ENCODE measurements at regions not wholly inside any gene's neighbourhood (a gene's known extent, or its start where the extent isn't known, plus 50 kb on each side); places are given as distances from the start of the nearest gene placed in this dataset.

- no peak for DNase-seq (ENCODE audit: low read depth)
These were observed 92.5 kb upstream of the ENPP6 start for GRCh38 chr4:184310171-184310567.

- DNase-seq (ENCODE audit: low read depth) = no peak
These were observed 91.8 kb upstream of the ENPP6 start for GRCh38 chr4:184309241-184310170.

- no peak for DNase-seq (ENCODE audit: low read depth)
These were observed 89.3 kb upstream of the ENPP6 start for GRCh38 chr4:184306949-184307348.

- no peak for DNase-seq (ENCODE audit: low read depth)
These were observed 88.8 kb upstream of the ENPP6 start for GRCh38 chr4:184306470-184306869.

GRCh38 chr4:184300816-184301215 is 83.1 kb upstream of the ENPP6 start:
- no peak for DNase-seq (ENCODE audit: low read depth)

GRCh38 chr4:184298254-184298653 is 80.6 kb upstream of the ENPP6 start:
- no peak for DNase-seq (ENCODE audit: low read depth)

- DNase-seq (ENCODE audit: low read depth) = no peak
These were observed 77.5 kb upstream of the ENPP6 start for GRCh38 chr4:184295206-184295605.

GRCh38 chr4:184294606-184295133 is 77.0 kb upstream of the ENPP6 start:
- no peak for DNase-seq (ENCODE audit: low read depth)

GRCh38 chr4:184293552-184293951 is 75.9 kb upstream of the ENPP6 start:
- DNase-seq (ENCODE audit: low read depth) = no peak

- DNase-seq (ENCODE audit: low read depth) = no peak
These were observed 75.2 kb upstream of the ENPP6 start for GRCh38 chr4:184292877-184293276.

- no peak for DNase-seq (ENCODE audit: low read depth)
These were observed 74.8 kb upstream of the ENPP6 start for GRCh38 chr4:184292465-184292867.

GRCh38 chr4:184289179-184289535 is 71.5 kb upstream of the ENPP6 start:
- no peak for DNase-seq (ENCODE audit: low read depth)

GRCh38 chr4:184288451-184289178 is 70.9 kb upstream of the ENPP6 start:
- no peak for DNase-seq (ENCODE audit: low read depth)

- no peak for DNase-seq (ENCODE audit: low read depth)
These were observed 70.1 kb upstream of the ENPP6 start for GRCh38 chr4:184287697-184288255.

GRCh38 chr4:184286358-184286757 is 68.7 kb upstream of the ENPP6 start:
- no peak for DNase-seq (ENCODE audit: low read depth)

GRCh38 chr4:184284742-184285141 is 67.1 kb upstream of the ENPP6 start:
- no peak for DNase-seq (ENCODE audit: low read depth)

GRCh38 chr4:184284336-184284690 is 66.6 kb upstream of the ENPP6 start:
- DNase-seq (ENCODE audit: low read depth) = no peak

GRCh38 chr4:184283659-184284335 is 66.1 kb upstream of the ENPP6 start:
- no peak for DNase-seq (ENCODE audit: low read depth)

GRCh38 chr4:184282895-184283654 is 65.4 kb upstream of the ENPP6 start:
- DNase-seq (ENCODE audit: low read depth) = no peak

- DNase-seq (ENCODE audit: low read depth) = peak; percentile 8
These were observed 64.6 kb upstream of the ENPP6 start for GRCh38 chr4:184282251-184282713.
